ENCODE measurements at regions not wholly inside any gene's neighbourhood (a gene's known extent, or its start where the extent isn't known, plus 50 kb on each side); places are given as distances from the start of the nearest gene placed in this dataset.

- Histone ChIP-seq H3K9me3 (ENCODE audit: control insufficient read depth, insufficient read depth, low read length) (no peaks in the 10 kb centered on the region), H3K27ac (ENCODE audit: low read depth, low read length) (no peak overlapping the region), H4K20me1 (ENCODE audit: control insufficient read depth, insufficient read depth, low read depth, low read length) (no peaks in the 10 kb centered on the region), H3K36me3 (ENCODE audit: control insufficient read depth, low read length) (no peaks in the 10 kb centered on the region), H3K4me3 (ENCODE audit: low read length) (no peak overlapping the region), H3K9me2 (replicated peaks; ENCODE audit: control insufficient read depth, low read length) (no peaks in the 10 kb centered on the region), H3F3A (ENCODE audit: control insufficient read depth, insufficient read depth) (no peaks in the 10 kb centered on the region), H3K4me2 (ENCODE audit: low read length) (no peak overlapping the region), H3K27me3 (ENCODE audit: control insufficient read depth, low read length) (no peaks in the 10 kb centered on the region), H3K4me1 (ENCODE audit: control insufficient read depth, low read length) (no peaks in the 10 kb centered on the region), H3K79me2 (ENCODE audit: control insufficient read depth, low read length) (no peaks in the 10 kb centered on the region)
- TF ChIP-seq CTCF (IDR thresholded peaks at IDR 0.05; ENCODE audit: low read depth, low read length, poor library complexity, severe bottlenecking) (no peak), EZH2phosphoT487 (IDR thresholded peaks at IDR 0.05; ENCODE audit: borderline replicate concordance, low read length) (no peak)
Measured at GRCh38 chr10:4649886-4650508, 176.0 kb upstream of the AKR1E2 start.

GRCh38 chr10:4649471-4649870, 176.5 kb upstream of the AKR1E2 start:
- Histone ChIP-seq H3K36me3 (ENCODE audit: control insufficient read depth, low read length) (no peaks in the 10 kb centered on the region), H3K4me1 (ENCODE audit: control insufficient read depth, low read length) (no peaks in the 10 kb centered on the region), H3K9me2 (replicated peaks; ENCODE audit: control insufficient read depth, low read length) (no peaks in the 10 kb centered on the region), H3K79me2 (ENCODE audit: control insufficient read depth, low read length) (no peaks in the 10 kb centered on the region), H3K27me3 (ENCODE audit: control insufficient read depth, low read length) (no peaks in the 10 kb centered on the region), H3K4me3 (ENCODE audit: low read length) (no peak overlapping the region), H3K4me2 (ENCODE audit: low read length) (no peak overlapping the region), H4K20me1 (ENCODE audit: control insufficient read depth, insufficient read depth, low read depth, low read length) (no peaks in the 10 kb centered on the region), H3K27ac (ENCODE audit: low read depth, low read length) (no peak overlapping the region), H3F3A (ENCODE audit: control insufficient read depth, insufficient read depth) (no peaks in the 10 kb centered on the region), H3K9me3 (ENCODE audit: control insufficient read depth, insufficient read depth, low read length) (no peaks in the 10 kb centered on the region)
- TF ChIP-seq CTCF (IDR thresholded peaks at IDR 0.05; ENCODE audit: low read depth, low read length, poor library complexity, severe bottlenecking): no peak

GRCh38 chr10:4648999-4649398, 177.0 kb upstream of the AKR1E2 start:
- no peaks in the 10 kb centered on the region for H3K36me3 ChIP-seq (ENCODE audit: control insufficient read depth, low read length)
- no peaks in the 10 kb centered on the region for H4K20me1 ChIP-seq (ENCODE audit: control insufficient read depth, insufficient read depth, low read depth, low read length)
- no peaks in the 10 kb centered on the region for H3K4me1 ChIP-seq (ENCODE audit: control insufficient read depth, low read length)
- no peak overlapping the region for H3K27ac ChIP-seq (ENCODE audit: low read depth, low read length)
- no peak overlapping the region for H3K4me2 ChIP-seq (ENCODE audit: low read length)
- H3K79me2 ChIP-seq (ENCODE audit: control insufficient read depth, low read length): no peaks in the 10 kb centered on the region
- H3K9me3 ChIP-seq (ENCODE audit: control insufficient read depth, insufficient read depth, low read length): no peaks in the 10 kb centered on the region
- H3F3A ChIP-seq (ENCODE audit: control insufficient read depth, insufficient read depth): no peaks in the 10 kb centered on the region
- TF ChIP-seq CTCF (IDR thresholded peaks at IDR 0.05; ENCODE audit: low read depth, low read length, poor library complexity, severe bottlenecking) (no peak), EZH2phosphoT487 (IDR thresholded peaks at IDR 0.05; ENCODE audit: borderline replicate concordance, low read length) (no peak)
- H3K9me2 ChIP-seq (replicated peaks; ENCODE audit: control insufficient read depth, low read length): no peaks in the 10 kb centered on the region
- H3K27me3 ChIP-seq (ENCODE audit: control insufficient read depth, low read length): no peaks in the 10 kb centered on the region
- H3K4me3 ChIP-seq (ENCODE audit: low read length): no peak overlapping the region
